ENCODE measurements at regions not wholly inside any gene's neighbourhood (a gene's known extent, or its start where the extent isn't known, plus 50 kb on each side); places are given as distances from the start of the nearest gene placed in this dataset.

DNA sequence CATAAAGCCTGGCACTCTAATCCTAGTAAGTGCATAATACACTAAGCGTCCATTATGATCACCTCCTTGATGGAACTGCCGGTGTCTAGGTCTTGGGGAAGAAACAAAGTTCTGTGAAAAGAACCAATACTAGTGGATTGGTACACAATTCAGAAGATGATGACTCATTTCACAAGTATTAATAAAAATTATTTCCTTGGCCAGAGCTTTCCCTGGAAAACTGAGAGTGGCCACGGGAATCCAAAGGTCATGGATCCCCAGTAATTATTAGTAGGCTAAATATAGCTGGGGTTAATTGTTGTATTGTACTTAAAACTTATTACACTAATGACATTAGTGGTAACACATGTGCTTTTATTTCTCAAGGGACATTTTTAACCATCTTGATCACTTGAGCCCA, 808.0 kb upstream of the NR2F2 start:
- FAIRE-seq (no peak), DNase-seq (ENCODE audit: low spot score) (no peak), ATAC-seq (no peak)
- Histone ChIP-seq H3K27me3 (ENCODE audit: control insufficient read depth in 1 of 2, insufficient read depth in 2 of 2, low read length in 2 of 2) (no peaks in the 10 kb centered on the region), H4K20me1 (ENCODE audit: insufficient read depth, low read length) (no peaks in the 10 kb centered on the region), H3K79me2 (ENCODE audit: insufficient read depth, low read length) (no peaks in the 10 kb centered on the region), H2AFZ (ENCODE audit: low read length) (no peak overlapping the region), H3K9ac (ENCODE audit: insufficient read depth, low read depth, low read length) (no peak overlapping the region), H3K27ac (ENCODE audit: extremely low read length, insufficient read depth, low read length) (no peak overlapping the region), H3K4me1 (ENCODE audit: insufficient read depth, low read length) (no peaks in the 10 kb centered on the region), H3K4me2 (ENCODE audit: low read depth, low read length) (no peak overlapping the region), H3K36me3 (replicated peaks in 1 of 2; ENCODE audit: control insufficient read depth in 1 of 2, insufficient read depth in 2 of 2, low read length in 2 of 2) (no peaks in the 10 kb centered on the region), H3K4me3 (replicated peaks in 1 of 3; ENCODE audit: insufficient read depth in 1 of 3, low read depth in 2 of 3, low read length in 3 of 3) (no peak overlapping the region), H3K9me3 (ENCODE audit: low read length) (peaks cover 88% of the 10 kb centered on the region)
- intact Hi-C loops (cut with micrococcal nuclease; ENCODE audit: unreplicated experiment): no loop called here
- ChIA-PET CTCF (ENCODE audit: low intra/inter-chr PET ratio, low total read pairs) (no interaction called here), POLR2A (no interaction called here)
- BruUV-seq (replicated peaks): no TSS peak
- 6% methylated on average over 3 of the region's 3 CpGs for WGBS (ENCODE audit: low lambda C conversion rate)
- TF ChIP-seq ZNF12 (CRISPR knock-in tag; IDR thresholded peaks at IDR 0.05): no peak
- no peak for TF ChIP-seq SP140L (CRISPR knock-in tag; IDR thresholded peaks at IDR 0.05; ENCODE audit: borderline replicate concordance)
- TF ChIP-seq ZNF713 (CRISPR knock-in tag; IDR thresholded peaks at IDR 0.05): no peak
- in situ Hi-C loops (cut with HindIII; ENCODE audit: extremely low pct_ligation_motif_present, low pct_unique_long_range_greater_than_20kb): no loop called here

DNA sequence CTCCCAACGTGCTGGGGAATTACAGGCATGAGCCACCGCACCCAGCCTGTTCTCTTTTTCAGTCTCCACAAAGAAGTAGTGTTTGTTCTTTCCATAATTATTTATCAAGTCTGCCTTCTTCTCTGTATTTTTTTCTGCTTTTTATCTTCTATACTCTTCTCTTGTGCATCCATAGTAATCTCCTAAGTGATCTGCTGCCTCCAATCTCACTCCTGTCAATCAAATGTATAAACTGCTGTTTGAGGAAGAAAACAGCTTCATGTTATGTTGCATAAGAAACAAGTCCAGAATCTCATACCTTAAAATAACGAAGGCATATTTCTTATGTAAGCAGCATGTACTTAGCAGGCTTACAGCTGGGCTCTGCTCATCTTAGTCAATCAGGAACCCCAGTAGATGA, 801.6 kb upstream of the NR2F2 start:
- in situ Hi-C loops (cut with HindIII; ENCODE audit: extremely low pct_ligation_motif_present, low pct_unique_long_range_greater_than_20kb): no loop called here
- CTCF ChIA-PET (ENCODE audit: low intra/inter-chr PET ratio, low total read pairs): no interaction called here

More for the DNA sequence above, 801.6 kb upstream of the NR2F2 start:
- ATAC-seq: no peak
- WGBS (ENCODE audit: low lambda C conversion rate): 5% methylated on average over 3 of the region's 3 CpGs
- Histone ChIP-seq H3K4me1 (ENCODE audit: insufficient read depth, low read length) (no peaks in the 10 kb centered on the region), H3K4me2 (ENCODE audit: low read depth, low read length) (no peak overlapping the region), H3K36me3 (replicated peaks in 1 of 2; ENCODE audit: control insufficient read depth in 1 of 2, insufficient read depth in 2 of 2, low read length in 2 of 2) (no peaks in the 10 kb centered on the region), H3K79me2 (ENCODE audit: insufficient read depth, low read length) (no peaks in the 10 kb centered on the region), H3K27me3 (ENCODE audit: control insufficient read depth in 1 of 2, insufficient read depth in 2 of 2, low read length in 2 of 2) (no peaks in the 10 kb centered on the region), H3K9ac (ENCODE audit: insufficient read depth, low read depth, low read length) (no peak overlapping the region), H3K9me3 (ENCODE audit: low read length) (peaks cover 82% of the 10 kb centered on the region), H3K4me3 (replicated peaks in 1 of 3; ENCODE audit: insufficient read depth in 1 of 3, low read depth in 2 of 3, low read length in 3 of 3) (no peak overlapping the region), H4K20me1 (ENCODE audit: insufficient read depth, low read length) (no peaks in the 10 kb centered on the region), H2AFZ (ENCODE audit: low read length) (no peak overlapping the region), H3K27ac (ENCODE audit: extremely low read length, insufficient read depth, low read length) (no peak overlapping the region)
- TF ChIP-seq, protein P1, sequence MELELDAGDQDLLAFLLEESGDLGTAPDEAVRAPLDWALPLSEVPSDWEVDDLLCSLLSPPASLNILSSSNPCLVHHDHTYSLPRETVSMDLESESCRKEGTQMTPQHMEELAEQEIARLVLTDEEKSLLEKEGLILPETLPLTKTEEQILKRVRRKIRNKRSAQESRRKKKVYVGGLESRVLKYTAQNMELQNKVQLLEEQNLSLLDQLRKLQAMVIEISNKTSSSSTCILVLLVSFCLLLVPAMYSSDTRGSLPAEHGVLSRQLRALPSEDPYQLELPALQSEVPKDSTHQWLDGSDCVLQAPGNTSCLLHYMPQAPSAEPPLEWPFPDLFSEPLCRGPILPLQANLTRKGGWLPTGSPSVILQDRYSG (CRISPR knock-in tag; IDR thresholded peaks at IDR 0.05): no peak
- TF ChIP-seq MIER3 (CRISPR knock-in tag; IDR thresholded peaks at IDR 0.05; ENCODE audit: borderline replicate concordance) (no peak), U2AF1 (optimal IDR thresholded peaks at IDR 0.05; ENCODE audit: low read depth, low read length) (no peak), NFYC (CRISPR knock-in tag; IDR thresholded peaks at IDR 0.05) (no peak), CEBPG (CRISPR knock-in tag; IDR thresholded peaks at IDR 0.05) (no peak), ZNF614 (CRISPR knock-in tag; IDR thresholded peaks at IDR 0.05; ENCODE audit: borderline replicate concordance) (no peak), SPEN (CRISPR knock-in tag; IDR thresholded peaks at IDR 0.05; ENCODE audit: low read depth) (no peak), ZNF501 (CRISPR knock-in tag; IDR thresholded peaks at IDR 0.05) (no peak)
- TF ChIP-seq, protein P2, sequence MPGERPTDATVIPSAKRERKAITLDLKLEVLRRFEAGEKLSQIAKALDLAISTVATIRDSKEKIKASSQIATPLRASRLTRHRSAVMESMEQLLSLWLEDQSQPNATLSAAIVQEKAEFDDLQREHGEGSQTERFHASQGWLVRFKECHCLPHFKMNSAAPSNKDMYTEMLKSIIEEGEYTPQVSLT (CRISPR knock-in tag; IDR thresholded peaks at IDR 0.05; ENCODE audit: borderline replicate concordance, low read depth): no peak
- TF ChIP-seq, protein P3, sequence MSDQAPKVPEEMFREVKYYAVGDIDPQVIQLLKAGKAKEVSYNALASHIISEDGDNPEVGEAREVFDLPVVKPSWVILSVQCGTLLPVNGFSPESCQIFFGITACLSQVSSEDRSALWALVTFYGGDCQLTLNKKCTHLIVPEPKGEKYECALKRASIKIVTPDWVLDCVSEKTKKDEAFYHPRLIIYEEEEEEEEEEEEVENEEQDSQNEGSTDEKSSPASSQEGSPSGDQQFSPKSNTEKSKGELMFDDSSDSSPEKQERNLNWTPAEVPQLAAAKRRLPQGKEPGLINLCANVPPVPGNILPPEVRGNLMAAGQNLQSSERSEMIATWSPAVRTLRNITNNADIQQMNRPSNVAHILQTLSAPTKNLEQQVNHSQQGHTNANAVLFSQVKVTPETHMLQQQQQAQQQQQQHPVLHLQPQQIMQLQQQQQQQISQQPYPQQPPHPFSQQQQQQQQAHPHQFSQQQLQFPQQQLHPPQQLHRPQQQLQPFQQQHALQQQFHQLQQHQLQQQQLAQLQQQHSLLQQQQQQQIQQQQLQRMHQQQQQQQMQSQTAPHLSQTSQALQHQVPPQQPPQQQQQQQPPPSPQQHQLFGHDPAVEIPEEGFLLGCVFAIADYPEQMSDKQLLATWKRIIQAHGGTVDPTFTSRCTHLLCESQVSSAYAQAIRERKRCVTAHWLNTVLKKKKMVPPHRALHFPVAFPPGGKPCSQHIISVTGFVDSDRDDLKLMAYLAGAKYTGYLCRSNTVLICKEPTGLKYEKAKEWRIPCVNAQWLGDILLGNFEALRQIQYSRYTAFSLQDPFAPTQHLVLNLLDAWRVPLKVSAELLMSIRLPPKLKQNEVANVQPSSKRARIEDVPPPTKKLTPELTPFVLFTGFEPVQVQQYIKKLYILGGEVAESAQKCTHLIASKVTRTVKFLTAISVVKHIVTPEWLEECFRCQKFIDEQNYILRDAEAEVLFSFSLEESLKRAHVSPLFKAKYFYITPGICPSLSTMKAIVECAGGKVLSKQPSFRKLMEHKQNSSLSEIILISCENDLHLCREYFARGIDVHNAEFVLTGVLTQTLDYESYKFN (CRISPR knock-in tag; conservative IDR thresholded peaks at IDR 0.05): no peak
- TF ChIP-seq, protein P4, sequence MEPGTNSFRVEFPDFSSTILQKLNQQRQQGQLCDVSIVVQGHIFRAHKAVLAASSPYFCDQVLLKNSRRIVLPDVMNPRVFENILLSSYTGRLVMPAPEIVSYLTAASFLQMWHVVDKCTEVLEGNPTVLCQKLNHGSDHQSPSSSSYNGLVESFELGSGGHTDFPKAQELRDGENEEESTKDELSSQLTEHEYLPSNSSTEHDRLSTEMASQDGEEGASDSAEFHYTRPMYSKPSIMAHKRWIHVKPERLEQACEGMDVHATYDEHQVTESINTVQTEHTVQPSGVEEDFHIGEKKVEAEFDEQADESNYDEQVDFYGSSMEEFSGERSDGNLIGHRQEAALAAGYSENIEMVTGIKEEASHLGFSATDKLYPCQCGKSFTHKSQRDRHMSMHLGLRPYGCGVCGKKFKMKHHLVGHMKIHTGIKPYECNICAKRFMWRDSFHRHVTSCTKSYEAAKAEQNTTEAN (CRISPR knock-in tag; conservative IDR thresholded peaks at IDR 0.05): no peak
- POLR2A ChIA-PET: no interaction called here
- intact Hi-C loops (cut with micrococcal nuclease; ENCODE audit: unreplicated experiment): no loop called here
- BruUV-seq (replicated peaks): no TSS peak
- FAIRE-seq: no peak
- DNase-seq (ENCODE audit: low spot score): no peak
